ENCODE measurements at regions not wholly inside any gene's neighbourhood (a gene's known extent, or its start where the extent isn't known, plus 50 kb on each side); places are given as distances from the start of the nearest gene placed in this dataset.

- H3K27me3 Mint-ChIP-seq (ENCODE audit: low read depth): no peaks in the 10 kb centered on the region; the same call in 1 of the 2 replicates
- peak; percentile 67; the same call in 1 of the 2 replicates for ATAC-seq
- POLR2A ChIA-PET: no interaction called here
Measured at GRCh38 chr14:97747316-97747715, 950.1 kb downstream of the VRK1 start.

More at GRCh38 chr14:97747316-97747715, 950.1 kb downstream of the VRK1 start:
- Mint-ChIP-seq H3K4me1 (peaks cover 27% of the 10 kb centered on the region), H3K4me3 (0 out of 2 replicates have a peak overlapping the region, but pooled peaks have one; percentile 24), H3K9me3 (peaks cover 8% of the 10 kb centered on the region), H3K36me3 (peaks cover 4% of the 10 kb centered on the region; the same call in 1 of the 2 replicates), H3K27ac (peak overlapping the region; percentile 39; the same call in 1 of the 2 replicates)
- TF ChIP-seq NFATC4 (CRISPR knock-in tag; IDR thresholded peaks at IDR 0.05) (no peak), SOX15 (CRISPR knock-in tag; IDR thresholded peaks at IDR 0.05) (no peak), SMAD4 (CRISPR knock-in tag; IDR thresholded peaks at IDR 0.05) (no peak), ZNF396 (CRISPR knock-in tag; IDR thresholded peaks at IDR 0.05; ENCODE audit: borderline replicate concordance) (no peak), OVOL2 (CRISPR knock-in tag; IDR thresholded peaks at IDR 0.05; ENCODE audit: borderline replicate concordance) (no peak), ZNF281 (CRISPR knock-in tag; IDR thresholded peaks at IDR 0.05) (no peak), CREB1 (CRISPR knock-in tag; IDR thresholded peaks at IDR 0.05) (no peak), STAT6 (CRISPR knock-in tag; conservative IDR thresholded peaks at IDR 0.05; ENCODE audit: low read depth) (no peak), ZNF317 (CRISPR knock-in tag; IDR thresholded peaks at IDR 0.05; ENCODE audit: borderline replicate concordance, low read depth) (no peak), TEAD4 (CRISPR knock-in tag; IDR thresholded peaks at IDR 0.05) (no peak), USF1 (CRISPR knock-in tag; IDR thresholded peaks at IDR 0.05) (no peak), NFYB (CRISPR knock-in tag; conservative IDR thresholded peaks at IDR 0.05; ENCODE audit: low read depth) (no peak)
- TF ChIP-seq, protein P1, sequence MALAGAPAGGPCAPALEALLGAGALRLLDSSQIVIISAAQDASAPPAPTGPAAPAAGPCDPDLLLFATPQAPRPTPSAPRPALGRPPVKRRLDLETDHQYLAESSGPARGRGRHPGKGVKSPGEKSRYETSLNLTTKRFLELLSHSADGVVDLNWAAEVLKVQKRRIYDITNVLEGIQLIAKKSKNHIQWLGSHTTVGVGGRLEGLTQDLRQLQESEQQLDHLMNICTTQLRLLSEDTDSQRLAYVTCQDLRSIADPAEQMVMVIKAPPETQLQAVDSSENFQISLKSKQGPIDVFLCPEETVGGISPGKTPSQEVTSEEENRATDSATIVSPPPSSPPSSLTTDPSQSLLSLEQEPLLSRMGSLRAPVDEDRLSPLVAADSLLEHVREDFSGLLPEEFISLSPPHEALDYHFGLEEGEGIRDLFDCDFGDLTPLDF (CRISPR knock-in tag; IDR thresholded peaks at IDR 0.05): no peak
- TF ChIP-seq, protein P2, sequence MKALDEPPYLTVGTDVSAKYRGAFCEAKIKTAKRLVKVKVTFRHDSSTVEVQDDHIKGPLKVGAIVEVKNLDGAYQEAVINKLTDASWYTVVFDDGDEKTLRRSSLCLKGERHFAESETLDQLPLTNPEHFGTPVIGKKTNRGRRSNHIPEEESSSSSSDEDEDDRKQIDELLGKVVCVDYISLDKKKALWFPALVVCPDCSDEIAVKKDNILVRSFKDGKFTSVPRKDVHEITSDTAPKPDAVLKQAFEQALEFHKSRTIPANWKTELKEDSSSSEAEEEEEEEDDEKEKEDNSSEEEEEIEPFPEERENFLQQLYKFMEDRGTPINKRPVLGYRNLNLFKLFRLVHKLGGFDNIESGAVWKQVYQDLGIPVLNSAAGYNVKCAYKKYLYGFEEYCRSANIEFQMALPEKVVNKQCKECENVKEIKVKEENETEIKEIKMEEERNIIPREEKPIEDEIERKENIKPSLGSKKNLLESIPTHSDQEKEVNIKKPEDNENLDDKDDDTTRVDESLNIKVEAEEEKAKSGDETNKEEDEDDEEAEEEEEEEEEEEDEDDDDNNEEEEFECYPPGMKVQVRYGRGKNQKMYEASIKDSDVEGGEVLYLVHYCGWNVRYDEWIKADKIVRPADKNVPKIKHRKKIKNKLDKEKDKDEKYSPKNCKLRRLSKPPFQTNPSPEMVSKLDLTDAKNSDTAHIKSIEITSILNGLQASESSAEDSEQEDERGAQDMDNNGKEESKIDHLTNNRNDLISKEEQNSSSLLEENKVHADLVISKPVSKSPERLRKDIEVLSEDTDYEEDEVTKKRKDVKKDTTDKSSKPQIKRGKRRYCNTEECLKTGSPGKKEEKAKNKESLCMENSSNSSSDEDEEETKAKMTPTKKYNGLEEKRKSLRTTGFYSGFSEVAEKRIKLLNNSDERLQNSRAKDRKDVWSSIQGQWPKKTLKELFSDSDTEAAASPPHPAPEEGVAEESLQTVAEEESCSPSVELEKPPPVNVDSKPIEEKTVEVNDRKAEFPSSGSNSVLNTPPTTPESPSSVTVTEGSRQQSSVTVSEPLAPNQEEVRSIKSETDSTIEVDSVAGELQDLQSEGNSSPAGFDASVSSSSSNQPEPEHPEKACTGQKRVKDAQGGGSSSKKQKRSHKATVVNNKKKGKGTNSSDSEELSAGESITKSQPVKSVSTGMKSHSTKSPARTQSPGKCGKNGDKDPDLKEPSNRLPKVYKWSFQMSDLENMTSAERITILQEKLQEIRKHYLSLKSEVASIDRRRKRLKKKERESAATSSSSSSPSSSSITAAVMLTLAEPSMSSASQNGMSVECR (CRISPR knock-in tag; IDR thresholded peaks at IDR 0.05; ENCODE audit: borderline replicate concordance): no peak
- TF ChIP-seq, protein P3, sequence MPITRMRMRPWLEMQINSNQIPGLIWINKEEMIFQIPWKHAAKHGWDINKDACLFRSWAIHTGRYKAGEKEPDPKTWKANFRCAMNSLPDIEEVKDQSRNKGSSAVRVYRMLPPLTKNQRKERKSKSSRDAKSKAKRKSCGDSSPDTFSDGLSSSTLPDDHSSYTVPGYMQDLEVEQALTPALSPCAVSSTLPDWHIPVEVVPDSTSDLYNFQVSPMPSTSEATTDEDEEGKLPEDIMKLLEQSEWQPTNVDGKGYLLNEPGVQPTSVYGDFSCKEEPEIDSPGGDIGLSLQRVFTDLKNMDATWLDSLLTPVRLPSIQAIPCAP (CRISPR knock-in tag; IDR thresholded peaks at IDR 0.05): no peak
- TF ChIP-seq, protein P4, sequence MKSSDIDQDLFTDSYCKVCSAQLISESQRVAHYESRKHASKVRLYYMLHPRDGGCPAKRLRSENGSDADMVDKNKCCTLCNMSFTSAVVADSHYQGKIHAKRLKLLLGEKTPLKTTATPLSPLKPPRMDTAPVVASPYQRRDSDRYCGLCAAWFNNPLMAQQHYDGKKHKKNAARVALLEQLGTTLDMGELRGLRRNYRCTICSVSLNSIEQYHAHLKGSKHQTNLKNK (CRISPR knock-in tag; IDR thresholded peaks at IDR 0.05): no peak
- TF ChIP-seq, protein P5, sequence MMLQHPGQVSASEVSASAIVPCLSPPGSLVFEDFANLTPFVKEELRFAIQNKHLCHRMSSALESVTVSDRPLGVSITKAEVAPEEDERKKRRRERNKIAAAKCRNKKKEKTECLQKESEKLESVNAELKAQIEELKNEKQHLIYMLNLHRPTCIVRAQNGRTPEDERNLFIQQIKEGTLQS (CRISPR knock-in tag; conservative IDR thresholded peaks at IDR 0.05): no peak
- no peak for DNase-seq (ENCODE audit: low spot score)
- CTCF ChIA-PET: no interaction called here

Measured in WTC11 (cell line).